ENCODE measurements at regions not wholly inside any gene's neighbourhood (a gene's known extent, or its start where the extent isn't known, plus 50 kb on each side); places are given as distances from the start of the nearest gene placed in this dataset.

DNA sequence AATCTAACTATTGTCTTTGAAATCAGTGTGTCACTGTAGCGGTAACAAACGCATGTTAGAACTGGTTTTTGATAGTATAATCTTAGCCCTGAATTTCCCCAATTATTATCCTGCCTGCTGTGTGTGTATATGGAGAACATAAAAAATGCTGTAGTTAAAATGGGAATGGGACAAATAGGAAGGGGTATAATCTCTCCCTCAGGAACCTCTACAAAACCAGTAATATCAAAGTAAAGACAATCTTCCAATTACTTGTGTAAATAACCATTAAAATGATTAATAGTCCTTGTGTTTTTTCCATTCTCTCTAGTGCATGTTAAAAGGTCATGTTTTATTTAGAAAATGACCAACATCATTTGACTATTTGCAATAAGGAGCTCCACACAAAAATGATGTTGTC, 200.1 kb upstream of the TMTC1 start:
- H3K4me1 ChIP-seq (ENCODE audit: control insufficient read depth in 4 of 4, insufficient read depth in 4 of 4, low read length in 3 of 4), result no peaks in the 10 kb centered on the region
- 63% methylated on average over 2 of the region's 2 CpGs for WGBS
- no peak overlapping the region for H3K4me3 ChIP-seq (ENCODE audit: low read depth in 1 of 3, low read length in 3 of 3)
- H3K9me3 ChIP-seq (ENCODE audit: control insufficient read depth in 4 of 4, low read length in 3 of 4), result no peaks in the 10 kb centered on the region
- no peak for DNase-seq (ENCODE audit: low spot score)
- H3K36me3 ChIP-seq (ENCODE audit: control insufficient read depth in 4 of 4, insufficient read depth in 3 of 4, low read depth in 1 of 4, low read length in 3 of 4), result no peaks in the 10 kb centered on the region
- H3K27ac ChIP-seq (ENCODE audit: low read depth in 1 of 2, low read length in 2 of 2), result no peak overlapping the region
- TF ChIP-seq TAF1 (conservative IDR thresholded peaks at IDR 0.05) (no peak), EGR1 (IDR thresholded peaks at IDR 0.05; ENCODE audit: low read depth in 2 of 2) (no peak), FOXA1 (IDR thresholded peaks at IDR 0.05) (no peak), RXRA (IDR thresholded peaks at IDR 0.05) (no peak), CTCF (IDR thresholded peaks at IDR 0.05; ENCODE audit: low read depth, low read length, missing input control) (no peak), NR2F2 (IDR thresholded peaks at IDR 0.05) (no peak), JUND (IDR thresholded peaks at IDR 0.05) (no peak)
- TF ChIP-seq, protein P1, sequence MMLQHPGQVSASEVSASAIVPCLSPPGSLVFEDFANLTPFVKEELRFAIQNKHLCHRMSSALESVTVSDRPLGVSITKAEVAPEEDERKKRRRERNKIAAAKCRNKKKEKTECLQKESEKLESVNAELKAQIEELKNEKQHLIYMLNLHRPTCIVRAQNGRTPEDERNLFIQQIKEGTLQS (IDR thresholded peaks at IDR 0.05), result no peak
- no peak overlapping the region for H3K9ac ChIP-seq (ENCODE audit: low read depth in 1 of 2, low read length in 2 of 2)
- no peaks in the 10 kb centered on the region for H3K27me3 ChIP-seq (ENCODE audit: control insufficient read depth in 4 of 4, insufficient read depth in 4 of 4, low read length in 3 of 4)

DNA sequence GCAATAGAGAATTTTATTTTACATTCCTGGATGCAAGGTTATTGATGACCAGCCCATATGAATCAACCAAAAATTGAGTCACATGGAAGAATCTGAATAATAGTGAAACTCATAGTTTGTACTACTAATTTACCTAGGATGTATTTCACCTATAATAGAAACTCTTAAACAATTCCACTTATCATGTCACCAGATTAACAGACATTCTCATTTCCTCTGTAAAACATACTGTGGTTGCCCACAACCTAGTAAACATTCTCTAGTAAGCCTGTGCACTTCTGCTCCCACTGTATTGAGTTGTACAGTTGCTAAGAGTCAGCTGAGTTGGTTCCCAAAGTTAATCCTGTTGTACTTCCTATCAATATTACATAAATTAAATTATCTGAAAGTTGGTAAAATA, 196.6 kb upstream of the TMTC1 start:
- H3K9me3 ChIP-seq (ENCODE audit: control insufficient read depth in 4 of 4, low read length in 3 of 4), result no peaks in the 10 kb centered on the region
- H3K4me1 ChIP-seq (ENCODE audit: control insufficient read depth in 4 of 4, insufficient read depth in 4 of 4, low read length in 3 of 4), result no peaks in the 10 kb centered on the region
- no peaks in the 10 kb centered on the region for H3K36me3 ChIP-seq (ENCODE audit: control insufficient read depth in 4 of 4, insufficient read depth in 3 of 4, low read depth in 1 of 4, low read length in 3 of 4)
- H3K9ac ChIP-seq (ENCODE audit: low read depth in 1 of 2, low read length in 2 of 2), result no peak overlapping the region
- H3K27me3 ChIP-seq (ENCODE audit: control insufficient read depth in 4 of 4, insufficient read depth in 4 of 4, low read length in 3 of 4), result no peaks in the 10 kb centered on the region
- H3K27ac ChIP-seq (ENCODE audit: low read depth in 1 of 2, low read length in 2 of 2), result no peak overlapping the region
- H3K4me3 ChIP-seq (ENCODE audit: low read depth in 1 of 3, low read length in 3 of 3), result no peak overlapping the region
- DNase-seq (ENCODE audit: low spot score), result no peak
- TF ChIP-seq FOXA2 (IDR thresholded peaks at IDR 0.05) (no peak), GABPA (IDR thresholded peaks at IDR 0.05 in 1 of 2, conservative IDR thresholded peaks at IDR 0.05 in 1 of 2) (no peak), RAD21 (IDR thresholded peaks at IDR 0.05) (no peak), YY1 (IDR thresholded peaks at IDR 0.05) (no peak), RXRA (IDR thresholded peaks at IDR 0.05) (no peak), CTCF (IDR thresholded peaks at IDR 0.05; ENCODE audit: low read depth, low read length, missing input control) (no peak), REST (IDR thresholded peaks at IDR 0.05) (no peak), EGR1 (IDR thresholded peaks at IDR 0.05; ENCODE audit: low read depth in 2 of 2) (no peak), HNF4G (IDR thresholded peaks at IDR 0.05) (no peak), JUND (IDR thresholded peaks at IDR 0.05) (no peak), FOXA1 (IDR thresholded peaks at IDR 0.05) (no peak)
- TF ChIP-seq, protein P2, sequence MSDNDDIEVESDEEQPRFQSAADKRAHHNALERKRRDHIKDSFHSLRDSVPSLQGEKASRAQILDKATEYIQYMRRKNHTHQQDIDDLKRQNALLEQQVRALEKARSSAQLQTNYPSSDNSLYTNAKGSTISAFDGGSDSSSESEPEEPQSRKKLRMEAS (IDR thresholded peaks at IDR 0.05), result no peak
